HG02973 (cell line): ENCODE measurements at regions not wholly inside any gene's neighbourhood (a gene's known extent, or its start where the extent isn't known, plus 50 kb on each side); places are given as distances from the start of the nearest gene placed in this dataset.
"Not testable (repeated sequence)": the region's sequence is repeated elsewhere in the genome, so short reads cannot be mapped to it uniquely, and the experiment has no call there.

Source experiments
- ATAC-seq: cut with Tn5 transposase; IDR thresholded peaks from one replicate; pipeline ENCODE4 v1.9.1; 2021; ENCODE audit warnings: moderate library complexity; ENCODE audit not compliant: unreplicated experiment

- not testable (repeated sequence) for ATAC-seq
Observed at GRCh38 chr4:137405833-137406232, 126.5 kb downstream of the PCDH18 start.

GRCh38 chr4:137394018-137394417, 138.3 kb downstream of the PCDH18 start:
- no peak for ATAC-seq

GRCh38 chr4:137393044-137393443, 139.2 kb downstream of the PCDH18 start:
- no peak for ATAC-seq

- ATAC-seq: no peak
Observed at GRCh38 chr4:137390707-137391106, 141.6 kb downstream of the PCDH18 start.

- no peak for ATAC-seq
Observed at GRCh38 chr4:137389911-137390520, 142.3 kb downstream of the PCDH18 start.

GRCh38 chr4:137387924-137388323, 144.4 kb downstream of the PCDH18 start:
- no peak for ATAC-seq

GRCh38 chr4:137384476-137384875, 147.8 kb downstream of the PCDH18 start:
- ATAC-seq: no peak

- no peak for ATAC-seq
Observed at GRCh38 chr4:137378821-137379220, 153.5 kb downstream of the PCDH18 start.

GRCh38 chr4:137378393-137378792, 153.9 kb downstream of the PCDH18 start:
- ATAC-seq: no peak

GRCh38 chr4:137376312-137376711, 156.0 kb downstream of the PCDH18 start:
- ATAC-seq: no peak

- ATAC-seq: no peak
Observed at GRCh38 chr4:137375111-137375850, 157.0 kb downstream of the PCDH18 start.

GRCh38 chr4:137370679-137371078, 161.6 kb downstream of the PCDH18 start:
- no peak for ATAC-seq

GRCh38 chr4:137370206-137370633, 162.1 kb downstream of the PCDH18 start:
- ATAC-seq: no peak

- no peak for ATAC-seq
Observed at GRCh38 chr4:137367620-137368019, 164.7 kb downstream of the PCDH18 start.

- no peak for ATAC-seq
Observed at GRCh38 chr4:137363496-137363895, 168.8 kb downstream of the PCDH18 start.

GRCh38 chr4:137361756-137362470, 170.4 kb downstream of the PCDH18 start:
- ATAC-seq: no peak

- ATAC-seq: no peak
Observed at GRCh38 chr4:137360761-137361160, 171.5 kb downstream of the PCDH18 start.

GRCh38 chr4:137359691-137360315, 172.5 kb downstream of the PCDH18 start:
- ATAC-seq: no peak

- not testable (repeated sequence) for ATAC-seq
Observed at GRCh38 chr4:137354562-137354961, 177.7 kb downstream of the PCDH18 start.

- ATAC-seq: no peak
Observed at GRCh38 chr4:137347371-137347770, 184.9 kb downstream of the PCDH18 start.

- no peak for ATAC-seq
Observed at GRCh38 chr4:137345597-137345996, 186.7 kb downstream of the PCDH18 start.
